ENCODE measurements at regions not wholly inside any gene's neighbourhood (a gene's known extent, or its start where the extent isn't known, plus 50 kb on each side); places are given as distances from the start of the nearest gene placed in this dataset.

DNA sequence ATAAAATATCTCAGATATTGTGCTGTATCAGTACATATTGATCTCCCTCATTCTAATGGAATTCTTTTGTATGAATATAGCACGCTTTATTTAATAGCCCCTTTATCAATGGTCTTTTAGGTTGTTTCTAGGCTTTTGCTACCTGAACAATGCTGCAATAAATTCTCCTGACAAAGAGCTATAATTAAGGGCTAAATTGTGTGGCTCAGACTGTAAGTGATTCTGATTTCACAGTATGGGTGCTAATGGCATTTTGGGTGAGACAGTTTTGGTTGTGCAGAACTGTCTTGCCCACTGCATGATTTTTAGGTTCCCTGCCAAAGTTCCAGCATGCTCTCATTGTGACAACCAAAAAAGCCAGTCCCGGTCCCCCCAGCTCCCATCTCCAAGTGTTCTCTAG lies 363.2 kb downstream of the REEP3 start:
- Mint-ChIP-seq H3K9me3 (ENCODE audit: unreplicated experiment) (peaks cover 19% of the 10 kb centered on the region), H3K4me1 (ENCODE audit: low read depth, unreplicated experiment) (no peaks in the 10 kb centered on the region), H3K27me3 (ENCODE audit: insufficient read depth, unreplicated experiment) (peaks cover 13% of the 10 kb centered on the region), H3K36me3 (ENCODE audit: insufficient read depth, unreplicated experiment) (no peaks in the 10 kb centered on the region), H3K27ac (ENCODE audit: unreplicated experiment) (no peak overlapping the region), H3K4me3 (ENCODE audit: unreplicated experiment) (no peak overlapping the region)
- H3K9me3 ChIP-seq = no peaks in the 10 kb centered on the region
- no peaks in the 10 kb centered on the region for H3K27me3 ChIP-seq (replicated peaks; ENCODE audit: control insufficient read depth, insufficient read depth, low read length)
- BruUV-seq (replicated peaks) = no TSS peak
- TF ChIP-seq, protein P1, sequence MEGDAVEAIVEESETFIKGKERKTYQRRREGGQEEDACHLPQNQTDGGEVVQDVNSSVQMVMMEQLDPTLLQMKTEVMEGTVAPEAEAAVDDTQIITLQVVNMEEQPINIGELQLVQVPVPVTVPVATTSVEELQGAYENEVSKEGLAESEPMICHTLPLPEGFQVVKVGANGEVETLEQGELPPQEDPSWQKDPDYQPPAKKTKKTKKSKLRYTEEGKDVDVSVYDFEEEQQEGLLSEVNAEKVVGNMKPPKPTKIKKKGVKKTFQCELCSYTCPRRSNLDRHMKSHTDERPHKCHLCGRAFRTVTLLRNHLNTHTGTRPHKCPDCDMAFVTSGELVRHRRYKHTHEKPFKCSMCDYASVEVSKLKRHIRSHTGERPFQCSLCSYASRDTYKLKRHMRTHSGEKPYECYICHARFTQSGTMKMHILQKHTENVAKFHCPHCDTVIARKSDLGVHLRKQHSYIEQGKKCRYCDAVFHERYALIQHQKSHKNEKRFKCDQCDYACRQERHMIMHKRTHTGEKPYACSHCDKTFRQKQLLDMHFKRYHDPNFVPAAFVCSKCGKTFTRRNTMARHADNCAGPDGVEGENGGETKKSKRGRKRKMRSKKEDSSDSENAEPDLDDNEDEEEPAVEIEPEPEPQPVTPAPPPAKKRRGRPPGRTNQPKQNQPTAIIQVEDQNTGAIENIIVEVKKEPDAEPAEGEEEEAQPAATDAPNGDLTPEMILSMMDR (IDR thresholded peaks at IDR 0.05; ENCODE audit: insufficient read depth in 1 of 2, low read depth in 1 of 2, low read length in 1 of 2, severe bottlenecking in 1 of 2, unreplicated experiment in 1 of 2) = no peak
- no peak for DNase-seq
- H3K4me3 ChIP-seq (ENCODE audit: low read depth, low read length) = no peak overlapping the region
- ChIA-PET POLR2A (no interaction called here), CTCF (interaction anchor here (1.2 kb wide), 1 partner anchor 18 kb away, joined by 3 read pairs; no protein-coding TSS in a partner anchor)
- no peaks in the 10 kb centered on the region for H3K36me3 ChIP-seq (ENCODE audit: control insufficient read depth, insufficient read depth, low read length)
- intact Hi-C loops (cut with micrococcal nuclease; ENCODE audit: unreplicated experiment) = no loop called here
- no peaks in the 10 kb centered on the region for H3K4me1 ChIP-seq

DNA sequence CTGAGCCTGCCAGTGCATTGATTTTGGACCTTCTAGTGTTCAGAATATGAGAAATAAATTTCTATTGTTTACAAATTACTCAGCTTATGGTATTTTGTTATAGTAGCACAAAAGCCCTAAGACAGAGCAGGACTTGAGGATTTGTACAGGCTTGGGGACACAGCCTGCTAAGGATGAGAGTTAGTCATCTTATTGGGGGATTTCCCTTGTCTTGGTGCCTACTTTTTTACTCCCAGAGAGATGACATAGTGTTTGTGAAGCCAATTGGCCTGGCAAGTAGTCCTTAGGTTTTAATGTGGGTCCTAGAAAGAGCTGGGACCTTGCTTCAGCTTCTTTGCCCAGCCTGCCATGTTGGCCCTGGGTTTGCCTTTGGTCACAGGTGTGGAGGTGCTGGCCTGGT lies 364.0 kb downstream of the REEP3 start:
- no peaks in the 10 kb centered on the region for H3K27me3 ChIP-seq (replicated peaks; ENCODE audit: control insufficient read depth, insufficient read depth, low read length)
- no peak overlapping the region for H3K4me3 ChIP-seq (ENCODE audit: low read depth, low read length)
- Mint-ChIP-seq H3K27ac (ENCODE audit: unreplicated experiment) (no peak overlapping the region), H3K9me3 (ENCODE audit: unreplicated experiment) (peaks cover 17% of the 10 kb centered on the region), H3K4me3 (ENCODE audit: unreplicated experiment) (no peak overlapping the region), H3K27me3 (ENCODE audit: insufficient read depth, unreplicated experiment) (peaks cover 8% of the 10 kb centered on the region), H3K36me3 (ENCODE audit: insufficient read depth, unreplicated experiment) (no peaks in the 10 kb centered on the region), H3K4me1 (ENCODE audit: low read depth, unreplicated experiment) (no peaks in the 10 kb centered on the region)
- intact Hi-C loops (cut with micrococcal nuclease; ENCODE audit: unreplicated experiment) = no loop called here
- ChIA-PET POLR2A (no interaction called here), CTCF (interaction anchor here (1.1 to 1.2 kb wide), 2 partner anchors 11 to 18 kb away, joined by 3 to 4 read pairs; no protein-coding TSS in a partner anchor)
- no peaks in the 10 kb centered on the region for H3K36me3 ChIP-seq (ENCODE audit: control insufficient read depth, insufficient read depth, low read length)
- DNase-seq = no peak
- no peaks in the 10 kb centered on the region for H3K9me3 ChIP-seq
- TF ChIP-seq, protein P1 (IDR thresholded peaks at IDR 0.05; ENCODE audit: insufficient read depth in 1 of 2, low read depth in 1 of 2, low read length in 1 of 2, severe bottlenecking in 1 of 2, unreplicated experiment in 1 of 2) = no peak
- no peaks in the 10 kb centered on the region for H3K4me1 ChIP-seq
- no TSS peak for BruUV-seq (replicated peaks)

DNA sequence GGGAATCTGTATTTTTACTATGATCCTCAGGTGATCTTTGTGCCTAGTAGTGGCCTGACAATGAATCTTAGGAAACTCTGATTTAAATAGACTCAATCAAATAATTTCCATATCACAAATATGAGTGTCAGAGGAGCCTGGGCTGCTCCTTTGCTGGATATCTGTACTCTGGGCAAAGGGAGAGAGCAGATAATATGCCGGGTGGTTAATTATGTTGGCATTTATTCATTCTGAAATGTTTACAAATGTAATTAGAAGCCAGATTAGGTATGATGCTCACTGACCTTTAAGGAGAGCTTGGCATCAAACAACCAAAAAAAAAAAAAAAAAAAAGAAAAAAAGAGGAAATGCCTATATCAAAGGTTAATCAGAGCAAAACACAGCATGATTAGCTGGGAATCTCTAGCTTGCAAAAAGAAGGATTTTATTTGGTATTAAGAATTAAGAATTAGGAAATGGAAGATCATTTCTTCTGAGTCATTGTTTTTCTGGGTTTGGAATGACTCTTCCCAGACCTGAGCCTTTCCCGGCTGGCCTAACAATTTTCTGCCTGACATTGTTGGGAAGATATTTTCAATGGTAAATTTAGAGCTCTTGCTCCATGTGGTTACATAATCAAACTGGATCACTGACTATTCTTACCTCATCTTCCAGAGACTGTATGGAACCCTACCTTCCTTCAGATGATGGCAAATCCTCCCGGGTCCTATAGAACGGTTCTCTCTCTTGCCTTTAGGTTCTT lies 365.3 kb downstream of the REEP3 start:
- no peak overlapping the region for H3K4me3 Mint-ChIP-seq (ENCODE audit: unreplicated experiment)
- Histone ChIP-seq H3K9me3 (no peaks in the 10 kb centered on the region), H3K4me1 (no peaks in the 10 kb centered on the region), H3K27me3 (replicated peaks; ENCODE audit: control insufficient read depth, insufficient read depth, low read length) (no peaks in the 10 kb centered on the region), H3K36me3 (ENCODE audit: control insufficient read depth, insufficient read depth, low read length) (no peaks in the 10 kb centered on the region), H3K4me3 (ENCODE audit: low read depth, low read length) (no peak overlapping the region)
- ChIA-PET POLR2A (no interaction called here), CTCF (interaction anchor here (0.6 to 1.3 kb wide), 2 partner anchors 10 to 20 kb away, joined by 3 to 11 read pairs; no protein-coding TSS in a partner anchor)
- intact Hi-C loops (cut with micrococcal nuclease; ENCODE audit: unreplicated experiment) = loop anchor here (1.0 kb wide), 1 partner anchor 20 kb away; no protein-coding TSS in a partner anchor
- DNase-seq = no peak
- TF ChIP-seq, protein P1 (IDR thresholded peaks at IDR 0.05; ENCODE audit: insufficient read depth in 1 of 2, low read depth in 1 of 2, low read length in 1 of 2, severe bottlenecking in 1 of 2, unreplicated experiment in 1 of 2) = no peak
- no peaks in the 10 kb centered on the region for H3K36me3 Mint-ChIP-seq (ENCODE audit: insufficient read depth, unreplicated experiment)
- no peaks in the 10 kb centered on the region for H3K4me1 Mint-ChIP-seq (ENCODE audit: low read depth, unreplicated experiment)
- no peak overlapping the region for H3K27ac Mint-ChIP-seq (ENCODE audit: unreplicated experiment)
- BruUV-seq (replicated peaks) = no TSS peak
- H3K27me3 Mint-ChIP-seq (ENCODE audit: insufficient read depth, unreplicated experiment) = peaks cover 11% of the 10 kb centered on the region
- H3K9me3 Mint-ChIP-seq (ENCODE audit: unreplicated experiment) = peaks cover 9% of the 10 kb centered on the region

Measured in Caco-2 (cell line).